Activated T-cell treated with anti-CD3 and anti-CD28 coated beads, Interleukin-2, amount 50 U/mL, for 24 hours (primary cell): ENCODE measurements at regions not wholly inside any gene's neighbourhood (a gene's known extent, or its start where the extent isn't known, plus 50 kb on each side); places are given as distances from the start of the nearest gene placed in this dataset.

Source experiments
- DNase-seq: peaks from one replicate; pipeline ENCODE4 v3.0.0-alpha.2; 2020
- H3K27ac Mint-ChIP-seq: 2 replicates; pipeline ENCODE4 v1.8.0; 2020; ENCODE audit warnings: mild to moderate bottlenecking, mixed read lengths
- H3K27me3 Mint-ChIP-seq: 2 replicates; pipeline ENCODE4 v1.8.0; 2020; ENCODE audit warnings: mixed read lengths
- H3K36me3 Mint-ChIP-seq: 2 replicates; pipeline ENCODE4 v1.8.0; 2020; ENCODE audit warnings: low read depth, mixed read lengths
- H3K4me1 Mint-ChIP-seq: 2 replicates; pipeline ENCODE4 v1.8.0; 2020; ENCODE audit warnings: low read depth, mixed read lengths
- H3K4me3 Mint-ChIP-seq: 2 replicates; pipeline ENCODE4 v1.8.0; 2020; ENCODE audit warnings: mild to moderate bottlenecking, moderate library complexity, mixed read lengths
- H3K9me3 Mint-ChIP-seq: 2 replicates; pipeline ENCODE4 v1.8.0; 2020; ENCODE audit warnings: mixed read lengths

- no peak overlapping the region for H3K4me3 Mint-ChIP-seq
- H3K9me3 Mint-ChIP-seq: no peaks in the 10 kb centered on the region
Measured at GRCh38 chr10:94043431-94043990, 49.8 kb downstream of the PLCE1 start.

GRCh38 chr10:94046098-94046497 lies 52.4 kb downstream of the PLCE1 start:
- no peak for DNase-seq
- H3K27me3 Mint-ChIP-seq: peaks cover 15% of the 10 kb centered on the region
- H3K9me3 Mint-ChIP-seq: no peaks in the 10 kb centered on the region

More at GRCh38 chr10:94043431-94043990, 49.8 kb downstream of the PLCE1 start:
- Mint-ChIP-seq H3K36me3 (no peaks in the 10 kb centered on the region), H3K27me3 (peaks cover 5% of the 10 kb centered on the region), H3K27ac (no peak overlapping the region), H3K4me1 (no peaks in the 10 kb centered on the region)
- DNase-seq: no peak

GRCh38 chr10:94047293-94047692 lies 53.6 kb downstream of the PLCE1 start:
- Mint-ChIP-seq H3K36me3 (no peaks in the 10 kb centered on the region), H3K27me3 (peaks cover 10% of the 10 kb centered on the region), H3K9me3 (no peaks in the 10 kb centered on the region), H3K27ac (no peak overlapping the region), H3K4me3 (no peak overlapping the region), H3K4me1 (no peaks in the 10 kb centered on the region)
- DNase-seq: no peak

More at GRCh38 chr10:94046098-94046497, 52.4 kb downstream of the PLCE1 start:
- no peaks in the 10 kb centered on the region for H3K4me1 Mint-ChIP-seq
- no peak overlapping the region for H3K4me3 Mint-ChIP-seq
- H3K27ac Mint-ChIP-seq: no peak overlapping the region
- H3K36me3 Mint-ChIP-seq: no peaks in the 10 kb centered on the region

- Mint-ChIP-seq H3K36me3 (no peaks in the 10 kb centered on the region), H3K9me3 (no peaks in the 10 kb centered on the region), H3K27me3 (peaks cover 10% of the 10 kb centered on the region), H3K27ac (no peak overlapping the region), H3K4me1 (no peaks in the 10 kb centered on the region), H3K4me3 (no peak overlapping the region)
- DNase-seq: no peak
Measured at GRCh38 chr10:94049911-94050310, 56.2 kb downstream of the PLCE1 start.

GRCh38 chr10:94052281-94052680 lies 58.5 kb downstream of the PLCE1 start:
- Mint-ChIP-seq H3K27me3 (peaks cover 10% of the 10 kb centered on the region), H3K9me3 (no peaks in the 10 kb centered on the region), H3K4me1 (no peaks in the 10 kb centered on the region), H3K36me3 (no peaks in the 10 kb centered on the region), H3K27ac (no peak overlapping the region), H3K4me3 (no peak overlapping the region)
- DNase-seq: no peak

- Mint-ChIP-seq H3K27ac (no peak overlapping the region), H3K4me1 (no peaks in the 10 kb centered on the region), H3K9me3 (no peaks in the 10 kb centered on the region), H3K36me3 (no peaks in the 10 kb centered on the region), H3K27me3 (peaks cover 10% of the 10 kb centered on the region), H3K4me3 (no peak overlapping the region)
- DNase-seq: no peak
Measured at GRCh38 chr10:94052866-94053791, 59.4 kb downstream of the PLCE1 start.

- Mint-ChIP-seq H3K27ac (no peak overlapping the region), H3K4me3 (no peak overlapping the region), H3K4me1 (no peaks in the 10 kb centered on the region), H3K36me3 (no peaks in the 10 kb centered on the region), H3K9me3 (no peaks in the 10 kb centered on the region), H3K27me3 (no peaks in the 10 kb centered on the region)
- DNase-seq: no peak
Measured at GRCh38 chr10:94059178-94059883, 65.6 kb downstream of the PLCE1 start.

GRCh38 chr10:94061026-94061425 lies 67.3 kb downstream of the PLCE1 start:
- H3K36me3 Mint-ChIP-seq: no peaks in the 10 kb centered on the region
- DNase-seq: no peak
- H3K9me3 Mint-ChIP-seq: no peaks in the 10 kb centered on the region
- H3K27me3 Mint-ChIP-seq: no peaks in the 10 kb centered on the region
- no peak overlapping the region for H3K4me3 Mint-ChIP-seq
- no peaks in the 10 kb centered on the region for H3K4me1 Mint-ChIP-seq
- H3K27ac Mint-ChIP-seq: no peak overlapping the region

- H3K9me3 Mint-ChIP-seq: no peaks in the 10 kb centered on the region
- H3K27me3 Mint-ChIP-seq: no peaks in the 10 kb centered on the region
Measured at GRCh38 chr10:94062611-94063010, 68.9 kb downstream of the PLCE1 start.

GRCh38 chr10:94065362-94065761 lies 71.6 kb downstream of the PLCE1 start:
- no peak for DNase-seq
- no peak overlapping the region for H3K4me3 Mint-ChIP-seq
- no peaks in the 10 kb centered on the region for H3K9me3 Mint-ChIP-seq
- no peaks in the 10 kb centered on the region for H3K4me1 Mint-ChIP-seq
- H3K27me3 Mint-ChIP-seq: no peaks in the 10 kb centered on the region
- H3K27ac Mint-ChIP-seq: no peak overlapping the region
- no peaks in the 10 kb centered on the region for H3K36me3 Mint-ChIP-seq

More at GRCh38 chr10:94062611-94063010, 68.9 kb downstream of the PLCE1 start:
- no peak for DNase-seq
- Mint-ChIP-seq H3K36me3 (no peaks in the 10 kb centered on the region), H3K27ac (no peak overlapping the region), H3K4me3 (no peak overlapping the region), H3K4me1 (no peaks in the 10 kb centered on the region)

GRCh38 chr10:94065787-94066186 lies 72.1 kb downstream of the PLCE1 start:
- Mint-ChIP-seq H3K27me3 (no peaks in the 10 kb centered on the region), H3K9me3 (no peaks in the 10 kb centered on the region), H3K4me1 (no peaks in the 10 kb centered on the region), H3K36me3 (no peaks in the 10 kb centered on the region), H3K4me3 (no peak overlapping the region), H3K27ac (no peak overlapping the region)
- DNase-seq: no peak

- Mint-ChIP-seq H3K36me3 (no peaks in the 10 kb centered on the region), H3K27me3 (no peaks in the 10 kb centered on the region), H3K27ac (no peak overlapping the region), H3K4me3 (no peak overlapping the region), H3K4me1 (no peaks in the 10 kb centered on the region), H3K9me3 (no peaks in the 10 kb centered on the region)
- DNase-seq: no peak
Measured at GRCh38 chr10:94066411-94066810, 72.7 kb downstream of the PLCE1 start.

GRCh38 chr10:94069884-94070283 lies 76.2 kb downstream of the PLCE1 start:
- H3K27ac Mint-ChIP-seq: no peak overlapping the region
- no peak overlapping the region for H3K4me3 Mint-ChIP-seq
- no peak for DNase-seq
- H3K4me1 Mint-ChIP-seq: no peaks in the 10 kb centered on the region
- H3K36me3 Mint-ChIP-seq: no peaks in the 10 kb centered on the region
- H3K27me3 Mint-ChIP-seq: peaks cover 8% of the 10 kb centered on the region
- no peaks in the 10 kb centered on the region for H3K9me3 Mint-ChIP-seq

- Mint-ChIP-seq H3K27me3 (peaks cover 13% of the 10 kb centered on the region), H3K36me3 (no peaks in the 10 kb centered on the region), H3K4me1 (no peaks in the 10 kb centered on the region), H3K9me3 (no peaks in the 10 kb centered on the region), H3K27ac (no peak overlapping the region), H3K4me3 (no peak overlapping the region)
- DNase-seq: no peak
Measured at GRCh38 chr10:94074462-94074861, 80.7 kb downstream of the PLCE1 start.

- no peak overlapping the region for H3K27ac Mint-ChIP-seq
Measured at GRCh38 chr10:94075506-94075905, 81.8 kb downstream of the PLCE1 start.

More at GRCh38 chr10:94075506-94075905, 81.8 kb downstream of the PLCE1 start:
- H3K27me3 Mint-ChIP-seq: peaks cover 13% of the 10 kb centered on the region
- H3K9me3 Mint-ChIP-seq: no peaks in the 10 kb centered on the region
- H3K4me3 Mint-ChIP-seq: no peak overlapping the region
- H3K36me3 Mint-ChIP-seq: no peaks in the 10 kb centered on the region
- no peaks in the 10 kb centered on the region for H3K4me1 Mint-ChIP-seq
- no peak for DNase-seq
